Keratinocyte (primary cell): ENCODE measurements at regions not wholly inside any gene's neighbourhood (a gene's known extent, or its start where the extent isn't known, plus 50 kb on each side); places are given as distances from the start of the nearest gene placed in this dataset.

Experiments
- EZH2 ChIP-seq: IDR thresholded peaks from one replicate; pipeline ENCODE4 v1.6.1; 2012; ENCODE audit warnings: inconsistent platforms, mild to moderate bottlenecking, low read length, moderate library complexity
- TF ChIP-seq, protein P1 (sequence below), 3 experiments: IDR thresholded peaks in 1 of 3; conservative IDR thresholded peaks in 1 of 3; optimal IDR thresholded peaks in 1 of 3; 2 replicates in 2 of 3; 3 replicates in 1 of 3; pipeline versions ENCODE3 to v1.5.1; 2011; ENCODE audit warnings: low read length in 3 of 3, mild to moderate bottlenecking in 3 of 3, moderate library complexity in 2 of 3, control low read depth in 1 of 3, inconsistent platforms in 1 of 3; ENCODE audit not compliant: insufficient read depth in 2 of 3; ENCODE audit errors: extremely low read depth in 1 of 3

DNA sequence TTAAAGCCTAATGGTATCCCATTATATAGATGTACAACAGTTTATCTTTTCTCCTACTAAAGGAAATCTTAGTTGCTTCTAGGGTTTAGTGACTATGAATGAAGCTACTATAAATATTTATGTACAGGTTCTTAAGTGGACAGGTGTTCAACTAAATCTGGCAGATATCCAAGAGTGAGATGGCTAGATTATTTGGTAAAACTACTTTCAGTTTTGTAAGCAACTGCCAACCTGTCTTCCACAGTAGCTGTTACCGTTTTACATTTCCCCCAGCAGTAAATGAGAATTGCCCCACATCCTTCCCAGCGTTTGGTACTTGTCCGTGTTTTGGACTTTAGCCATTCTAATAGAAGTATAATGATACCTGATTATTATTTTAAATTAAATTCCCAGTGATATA lies 144.9 kb upstream of the MAGI2 start:
- TF ChIP-seq, protein P1, sequence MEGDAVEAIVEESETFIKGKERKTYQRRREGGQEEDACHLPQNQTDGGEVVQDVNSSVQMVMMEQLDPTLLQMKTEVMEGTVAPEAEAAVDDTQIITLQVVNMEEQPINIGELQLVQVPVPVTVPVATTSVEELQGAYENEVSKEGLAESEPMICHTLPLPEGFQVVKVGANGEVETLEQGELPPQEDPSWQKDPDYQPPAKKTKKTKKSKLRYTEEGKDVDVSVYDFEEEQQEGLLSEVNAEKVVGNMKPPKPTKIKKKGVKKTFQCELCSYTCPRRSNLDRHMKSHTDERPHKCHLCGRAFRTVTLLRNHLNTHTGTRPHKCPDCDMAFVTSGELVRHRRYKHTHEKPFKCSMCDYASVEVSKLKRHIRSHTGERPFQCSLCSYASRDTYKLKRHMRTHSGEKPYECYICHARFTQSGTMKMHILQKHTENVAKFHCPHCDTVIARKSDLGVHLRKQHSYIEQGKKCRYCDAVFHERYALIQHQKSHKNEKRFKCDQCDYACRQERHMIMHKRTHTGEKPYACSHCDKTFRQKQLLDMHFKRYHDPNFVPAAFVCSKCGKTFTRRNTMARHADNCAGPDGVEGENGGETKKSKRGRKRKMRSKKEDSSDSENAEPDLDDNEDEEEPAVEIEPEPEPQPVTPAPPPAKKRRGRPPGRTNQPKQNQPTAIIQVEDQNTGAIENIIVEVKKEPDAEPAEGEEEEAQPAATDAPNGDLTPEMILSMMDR (optimal IDR thresholded peaks at IDR 0.05 in 1 of 3, IDR thresholded peaks at IDR 0.05 in 1 of 3, conservative IDR thresholded peaks at IDR 0.05 in 1 of 3; ENCODE audit: extremely low read depth in 1 of 3, insufficient read depth in 2 of 3, low read length in 3 of 3): no peak
- no peak for TF ChIP-seq EZH2
